Heart left ventricle (tissue), 16 donors: ENCODE measurements at regions not wholly inside any gene's neighbourhood (a gene's known extent, or its start where the extent isn't known, plus 50 kb on each side); places are given as distances from the start of the nearest gene placed in this dataset.

Experiments
- ATAC-seq, 4 donors: fragments of 200-7000 bp; cut with Tn5 transposase; one replicate each; pipeline ENCODE4 v1.9.1; 2020 to 2022; ENCODE audit warnings: moderate library complexity in 4 of 4, mild to moderate bottlenecking in 3 of 4, moderate number of reproducible peaks in 1 of 4
- DNase-seq, 5 donors: peaks; one replicate each; pipeline ENCODE4 v3.0.0-alpha.2; 2020
- H3K27ac ChIP-seq, 12 donors: fragments of 200-600 bp; sonication (generic) in 4 of 12; one replicate each; pipeline versions ENCODE4 v1.5.0 to v1.8.0; 2016 to 2022; ENCODE audit warnings: mild to moderate bottlenecking in 2 of 12
- H3K27me3 ChIP-seq, 9 donors: fragments of 200-600 bp; sonication (generic) in 2 of 9; one replicate each; pipeline versions ENCODE4 v1.5.1 to v1.8.0; 2016 to 2022; ENCODE audit warnings: mild to moderate bottlenecking in 3 of 9
- H3K36me3 ChIP-seq, 9 donors: fragments of 200-600 bp; sonication (generic) in 2 of 9; one replicate each; pipeline versions ENCODE4 v1.5.0 to v1.8.0; 2018 to 2022; ENCODE audit warnings: mild to moderate bottlenecking in 2 of 9
- H3K4me1 ChIP-seq, 12 donors: fragments of 200-600 bp; sonication (generic) in 4 of 12; one replicate each; pipeline versions ENCODE4 v1.5.0 to v1.8.0; 2016 to 2022; ENCODE audit warnings: mild to moderate bottlenecking in 3 of 12
- H3K4me3 ChIP-seq, 12 donors: fragments of 200-600 bp; sonication (generic) in 4 of 12; one replicate each; pipeline versions ENCODE4 v1.5.0 to v1.8.0; 2017 to 2022; ENCODE audit warnings: mild to moderate bottlenecking in 9 of 12, moderate library complexity in 4 of 12
- H3K9me3 ChIP-seq, 12 donors: fragments of 200-600 bp; sonication (generic) in 4 of 12; one replicate each; pipeline versions ENCODE4 v1.5.0 to v1.8.0; 2016 to 2022; ENCODE audit warnings: mild to moderate bottlenecking in 1 of 12
- CTCF ChIP-seq, 12 donors: fragments of 200-600 bp; sonication (generic) in 4 of 12; IDR thresholded peaks; one replicate each; pipeline versions ENCODE4 v1.5.0 to v1.8.0; 2018 to 2022; ENCODE audit warnings: antibody characterized with exemption in 12 of 12, mild to moderate bottlenecking in 5 of 12
- POLR2A ChIP-seq, 2 donors: fragments of 450-650 bp; IDR thresholded peaks; one replicate each; pipeline ENCODE4 v1.6.1; 2017; ENCODE audit warnings: antibody characterized with exemption in 2 of 2, mild to moderate bottlenecking in 2 of 2, moderate library complexity in 2 of 2
- WGBS, 4 donors: extraction: QIAGEN DNeasy Blood & Tissue Kit in 2 of 4; methylation state at CpG; one replicate each; pipeline versions ENCODE4 v1.1.5 to v1.1.7; 2013 to 2018; 5-methylcytosine and 5-hydroxymethylcytosine counted together
- intact Hi-C, 10 donors: fragments of 100-400 bp; cut with DNase I; formaldehyde crosslinking; loops; one replicate each; pipeline versions ENCODE4 v1.11.1 to v1.14.2; 2022
- donor health status: ischemic (EF 13 %, LVEDD 7.1; RV severe dilation, severe dysfunction).
- donor health status: healthy with polysubstance abuse.
- donor health status: DM: no; HTN: yes; CAD: no.
- donor health status: DM: no; HTN: no; CAD: no.
- donor health status: ischemic (EF 25% LVEDD 6.9; RV normal size, moderate dysfunction).
- donor health status: ischemic (EF 25% LVEDD 5.7; RV mildly dilated, moderate dysfunction).
- donor health status: healthy.
- donor health status: DM: yes; HTN: yes; CAD: no.
- donor health status: ischemic (EF 35%, LVEDD 5.7; RV mildly dilated, moderate dysfunction).
- donor health status: nonischemic (EF 11% LVEDD 7.7; RV severe dilation, severe dysfunction).
- donor health status: DM: yes; HTN: yes; CAD: no.
- donor health status: PGD.
- donor health status: ischemic (EF 29% LVEDD 5.4; RV normal size, mild dysfunction).
- donor health status: nonischemic (EF 23%, LVEDD 6.1; RV moderate dilation, normal function).

DNA sequence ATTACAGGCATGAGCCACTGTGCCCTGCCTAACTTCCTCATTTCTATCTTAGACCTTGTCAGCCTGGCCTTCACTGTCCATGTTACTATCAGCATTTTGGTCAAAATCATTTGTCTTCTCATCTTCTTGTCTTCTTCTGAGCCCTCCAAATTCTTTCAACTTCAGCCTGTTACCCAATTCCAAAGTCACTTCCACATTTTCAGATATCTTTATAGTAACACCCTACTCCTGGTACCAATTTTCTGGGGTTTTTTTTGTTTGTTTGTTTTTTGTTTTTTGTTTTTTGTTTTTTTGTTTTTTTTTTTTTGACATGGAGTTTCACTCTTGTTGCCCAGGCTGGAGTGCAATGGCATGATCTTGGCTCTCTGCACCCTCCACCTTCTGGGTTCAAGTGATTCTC lies 90.3 kb upstream of the LARP1 start:
- TF ChIP-seq POLR2A (IDR thresholded peaks at IDR 0.05) (no peak), CTCF (IDR thresholded peaks at IDR 0.05) (no peak)
- Histone ChIP-seq H3K4me1 (no peaks in the 10 kb centered on the region), H3K36me3 (no peaks in the 10 kb centered on the region), H3K9me3 (peaks cover 0 to 31% (median 10%) of the 10 kb centered on the region in 12 donors), H3K27me3 (no peaks in the 10 kb centered on the region), H3K4me3 (no peak overlapping the region), H3K27ac (no peak overlapping the region)
- no peak for ATAC-seq
- intact Hi-C loops = no loop called here
- no peak for DNase-seq

DNA sequence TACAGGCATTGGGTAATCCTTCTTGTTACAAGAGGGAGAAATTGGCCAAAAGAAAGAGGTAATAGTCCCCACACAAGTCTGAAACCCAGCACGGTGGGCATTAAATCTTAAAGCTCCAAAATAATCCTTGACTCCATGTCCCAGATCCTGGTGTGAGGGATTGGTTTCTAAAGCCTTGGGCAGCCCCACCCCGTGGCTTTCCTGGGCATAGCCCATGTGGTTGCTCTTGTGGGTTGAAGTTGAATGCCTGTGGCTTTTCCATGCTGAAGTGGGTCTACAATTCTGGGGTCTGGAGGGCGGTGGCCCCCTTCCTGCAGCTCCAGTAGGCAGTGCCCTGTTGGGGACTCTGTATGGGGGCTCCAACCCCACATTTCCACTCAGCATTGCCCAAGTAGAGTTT lies 91.8 kb upstream of the LARP1 start:
- intact Hi-C loops = no loop called here
- TF ChIP-seq CTCF (IDR thresholded peaks at IDR 0.05) = no peak
- TF ChIP-seq POLR2A (IDR thresholded peaks at IDR 0.05) = no peak
- Histone ChIP-seq H3K4me3 (no peak overlapping the region), H3K9me3 (peaks cover 0 to 23% (median 8%) of the 10 kb centered on the region in 12 donors), H3K27me3 (no peaks in the 10 kb centered on the region), H3K36me3 (no peaks in the 10 kb centered on the region), H3K4me1 (no peaks in the 10 kb centered on the region), H3K27ac (no peak overlapping the region)
- WGBS, 4 donors = 61 to 88% (median 81%) methylated on average over 3 of the region's 3 CpGs
- no peak for DNase-seq
- no peak for ATAC-seq

DNA sequence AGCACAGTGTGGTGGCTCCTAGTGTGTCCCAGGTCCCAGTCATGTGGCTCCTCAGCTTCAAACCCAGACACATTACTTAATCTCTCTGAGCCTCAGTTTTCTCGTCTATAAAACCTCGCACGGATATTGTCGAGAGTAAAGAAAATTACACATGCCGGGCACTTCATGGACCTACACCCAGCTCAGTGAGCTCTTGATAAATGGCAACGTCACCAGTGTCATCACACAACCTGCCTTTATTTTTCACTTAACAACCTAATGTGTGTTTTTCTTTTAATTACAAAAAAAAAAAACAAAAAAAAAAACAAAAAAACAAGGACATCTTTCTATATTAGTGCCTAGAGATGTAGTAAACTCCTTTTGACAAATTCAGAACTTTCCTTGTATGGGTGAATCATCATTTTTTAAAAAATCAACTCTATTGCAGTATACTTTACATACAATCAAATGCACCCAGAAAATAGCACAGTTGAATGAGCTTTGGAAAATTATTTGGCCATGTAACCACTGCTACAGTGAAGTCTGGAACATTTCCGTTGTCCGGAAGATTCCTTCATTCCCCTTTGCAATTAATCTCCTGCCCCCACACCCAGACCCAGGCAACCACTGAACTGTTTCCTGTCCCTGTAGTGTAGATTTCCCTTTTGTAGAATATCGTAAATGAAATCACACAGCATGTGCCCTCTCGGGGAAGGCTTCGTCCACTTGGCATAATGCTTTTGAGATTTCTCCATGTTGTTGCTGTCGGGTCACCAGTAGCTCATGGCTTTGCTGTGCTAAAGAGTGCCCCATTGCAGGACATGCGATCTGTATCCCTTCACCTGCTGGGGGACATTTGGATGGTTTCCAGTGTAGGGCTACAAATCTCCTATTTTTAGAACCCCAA lies 100.4 kb upstream of the LARP1 start:
- peak in 3 of 4 donors; percentile 30 to 54 (median 46) for ATAC-seq
- H3K27me3 ChIP-seq = no peaks in the 10 kb centered on the region
- H3K36me3 ChIP-seq = no peaks in the 10 kb centered on the region
- no peak for TF ChIP-seq CTCF (IDR thresholded peaks at IDR 0.05)
- TF ChIP-seq POLR2A (IDR thresholded peaks at IDR 0.05) = no peak
- no peak for DNase-seq
- WGBS, 4 donors = 28 to 38% (median 32%) methylated on average over 13 of the region's 13 CpGs
- peaks cover 0 to 23% (median 16%) of the 10 kb centered on the region in 12 donors for H3K4me1 ChIP-seq
- peak overlapping the region in 10 of 12 donors; percentile 9 to 69 (median 42) for H3K27ac ChIP-seq
- H3K4me3 ChIP-seq = peak overlapping the region in 8 of 12 donors; percentile 3 to 31 (median 13)
- H3K9me3 ChIP-seq = no peaks in the 10 kb centered on the region
- intact Hi-C loops = loop anchor here in 3 of 10 donors (5.0 to 10.0 kb wide), 3 partner anchors 93 to 158 kb away; partner anchors contain the start of gene LARP1 (in 1 of the 3)

- H3K27me3 ChIP-seq = no peaks in the 10 kb centered on the region
- H3K4me1 ChIP-seq = peaks cover 0 to 23% (median 16%) of the 10 kb centered on the region in 12 donors
- peak; percentile 34 to 52 (median 46) for ATAC-seq
- peak overlapping the region in 11 of 12 donors; percentile 9 to 69 (median 38) for H3K27ac ChIP-seq
- DNase-seq = no peak
- H3K9me3 ChIP-seq = no peaks in the 10 kb centered on the region
- H3K36me3 ChIP-seq = no peaks in the 10 kb centered on the region
- TF ChIP-seq CTCF (IDR thresholded peaks at IDR 0.05) (no peak), POLR2A (IDR thresholded peaks at IDR 0.05) (no peak)
- WGBS, 4 donors = 12 to 17% (median 15%) methylated on average over 4 of the region's 4 CpGs
- intact Hi-C loops = loop anchor here in 3 of 10 donors (2.0 to 10.0 kb wide), 3 partner anchors 101 to 158 kb away; partner anchors contain the start of gene LARP1 (in 1 of the 3)
- H3K4me3 ChIP-seq = peak overlapping the region in 8 of 12 donors; percentile 3 to 31 (median 13)
Measured at GRCh38 chr5:154653764-154654485, 101.3 kb upstream of the LARP1 start.
